PC-9 (cell line): ENCODE measurements at regions not wholly inside any gene's neighbourhood (a gene's known extent, or its start where the extent isn't known, plus 50 kb on each side); places are given as distances from the start of the nearest gene placed in this dataset.

ENCODE experiments used
- BruUV-seq: library from RNA; stranded (reverse); fragments of 400-500 nt; replicated peaks from 2 replicates; lab custom pipeline; 2021; lab: Mats Ljungman, UMichigan
- CTCF ChIA-PET: fragments of 300-600 bp; sonication (Branson Sonifier 250); formaldehyde crosslinking; loops from one replicate; lab custom pipeline; 2022; ENCODE audit warnings: antibody characterized with exemption; lab: Charles Lee
- POLR2A ChIA-PET: fragments of 300-600 bp; sonication (Branson Sonifier 250); formaldehyde crosslinking; loops from one replicate; lab custom pipeline; 2022; ENCODE audit warnings: antibody characterized with exemption; ENCODE audit not compliant: unreplicated experiment; lab: Charles Lee
- DNase-seq, 2 experiments: peaks; one replicate each; pipeline versions ENCODE4 v3.0.0 to v3.0.0-alpha.2; 2015 to 2022; ENCODE audit warnings: mixed read lengths in 1 of 2
- H2AFZ ChIP-seq: fragments of 200-600 bp; sonication (generic); 2 replicates; pipeline ENCODE4 v1.8.1; 2017; ENCODE audit warnings: antibody characterized with exemption
- H3F3A ChIP-seq: fragments of 200-600 bp; sonication (generic); 2 replicates; pipeline ENCODE4 v1.8.1; 2017; ENCODE audit warnings: antibody characterized with exemption, mild to moderate bottlenecking, low read depth; ENCODE audit not compliant: insufficient read depth
- H3K27ac ChIP-seq: fragments of 200-600 bp; sonication (generic); 2 replicates; pipeline ENCODE4 v1.6.1; 2016; ENCODE audit warnings: mixed run types
- H3K27me3 ChIP-seq: fragments of 200-600 bp; sonication (generic); 2 replicates; pipeline ENCODE4 v1.6.1; 2016; ENCODE audit warnings: low read depth, mixed run types; ENCODE audit not compliant: insufficient read depth
- H3K36me3 ChIP-seq: fragments of 200-600 bp; sonication (generic); 2 replicates; pipeline ENCODE4 v1.6.1; 2016; ENCODE audit warnings: low read depth, mixed run types
- H3K4me1 ChIP-seq: fragments of 200-600 bp; sonication (generic); replicated peaks from 2 replicates; pipeline ENCODE4 v1.6.1; 2016; ENCODE audit warnings: mixed run types; ENCODE audit not compliant: insufficient read depth
- H3K4me2 ChIP-seq: fragments of 200-600 bp; sonication (generic); 2 replicates; pipeline ENCODE4 v1.6.1; 2017; ENCODE audit warnings: mixed run types
- H3K4me3 ChIP-seq: fragments of 200-600 bp; sonication (generic); 2 replicates; pipeline ENCODE4 v1.6.1; 2016; ENCODE audit warnings: mixed run types
- H3K79me2 ChIP-seq: fragments of 200-600 bp; sonication (generic); 2 replicates; pipeline ENCODE4 v1.6.1; 2017; ENCODE audit warnings: low read depth, mixed run types
- H3K9me2 ChIP-seq: fragments of 200-600 bp; sonication (generic); 2 replicates; pipeline ENCODE4 v1.8.1; 2017; ENCODE audit warnings: mild to moderate bottlenecking; ENCODE audit not compliant: insufficient read depth
- H3K9me3 ChIP-seq: fragments of 200-600 bp; sonication (generic); 2 replicates; pipeline ENCODE4 v1.8.1; 2016; ENCODE audit warnings: low read depth; ENCODE audit not compliant: insufficient read depth
- H4K20me1 ChIP-seq: fragments of 200-600 bp; sonication (generic); 2 replicates; pipeline ENCODE4 v1.8.1; 2017; ENCODE audit not compliant: insufficient read depth
- EZH2 ChIP-seq: fragments of 200-600 bp; sonication (generic); IDR thresholded peaks from 2 replicates; pipeline ENCODE4 v1.8.0; 2017; ENCODE audit warnings: antibody characterized with exemption, low read depth
- intact Hi-C: fragments of 100-400 bp; cut with micrococcal nuclease; formaldehyde crosslinking; loops from one replicate; pipeline ENCODE4 v1.10.0; 2022; ENCODE audit not compliant: unreplicated experiment
- TF ChIP-seq, protein P1 (sequence below): fragments of 200-600 bp; sonication (generic); conservative IDR thresholded peaks from 2 replicates; pipeline ENCODE4 v1.6.1; 2017; ENCODE audit warnings: mixed run types, antibody characterized with exemption, mild to moderate bottlenecking, moderate library complexity

GRCh38 chr9:1698991-1699390 lies 316.2 kb upstream of the SMARCA2 start:
- Histone ChIP-seq H3K9me3 (no peaks in the 10 kb centered on the region), H3K9me2 (no peaks in the 10 kb centered on the region), H3K4me3 (no peak overlapping the region), H2AFZ (no peak overlapping the region), H4K20me1 (no peaks in the 10 kb centered on the region), H3F3A (no peaks in the 10 kb centered on the region), H3K79me2 (no peaks in the 10 kb centered on the region), H3K4me1 (no peaks in the 10 kb centered on the region), H3K36me3 (no peaks in the 10 kb centered on the region), H3K27ac (no peak overlapping the region), H3K4me2 (no peak overlapping the region), H3K27me3 (no peaks in the 10 kb centered on the region)
- POLR2A ChIA-PET, result no interaction called here
- CTCF ChIA-PET, result no interaction called here
- no peak for TF ChIP-seq EZH2
- TF ChIP-seq, protein P1, sequence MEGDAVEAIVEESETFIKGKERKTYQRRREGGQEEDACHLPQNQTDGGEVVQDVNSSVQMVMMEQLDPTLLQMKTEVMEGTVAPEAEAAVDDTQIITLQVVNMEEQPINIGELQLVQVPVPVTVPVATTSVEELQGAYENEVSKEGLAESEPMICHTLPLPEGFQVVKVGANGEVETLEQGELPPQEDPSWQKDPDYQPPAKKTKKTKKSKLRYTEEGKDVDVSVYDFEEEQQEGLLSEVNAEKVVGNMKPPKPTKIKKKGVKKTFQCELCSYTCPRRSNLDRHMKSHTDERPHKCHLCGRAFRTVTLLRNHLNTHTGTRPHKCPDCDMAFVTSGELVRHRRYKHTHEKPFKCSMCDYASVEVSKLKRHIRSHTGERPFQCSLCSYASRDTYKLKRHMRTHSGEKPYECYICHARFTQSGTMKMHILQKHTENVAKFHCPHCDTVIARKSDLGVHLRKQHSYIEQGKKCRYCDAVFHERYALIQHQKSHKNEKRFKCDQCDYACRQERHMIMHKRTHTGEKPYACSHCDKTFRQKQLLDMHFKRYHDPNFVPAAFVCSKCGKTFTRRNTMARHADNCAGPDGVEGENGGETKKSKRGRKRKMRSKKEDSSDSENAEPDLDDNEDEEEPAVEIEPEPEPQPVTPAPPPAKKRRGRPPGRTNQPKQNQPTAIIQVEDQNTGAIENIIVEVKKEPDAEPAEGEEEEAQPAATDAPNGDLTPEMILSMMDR, result no peak
- no peak for DNase-seq
- intact Hi-C loops, result no loop called here
- no TSS peak for BruUV-seq

DNA sequence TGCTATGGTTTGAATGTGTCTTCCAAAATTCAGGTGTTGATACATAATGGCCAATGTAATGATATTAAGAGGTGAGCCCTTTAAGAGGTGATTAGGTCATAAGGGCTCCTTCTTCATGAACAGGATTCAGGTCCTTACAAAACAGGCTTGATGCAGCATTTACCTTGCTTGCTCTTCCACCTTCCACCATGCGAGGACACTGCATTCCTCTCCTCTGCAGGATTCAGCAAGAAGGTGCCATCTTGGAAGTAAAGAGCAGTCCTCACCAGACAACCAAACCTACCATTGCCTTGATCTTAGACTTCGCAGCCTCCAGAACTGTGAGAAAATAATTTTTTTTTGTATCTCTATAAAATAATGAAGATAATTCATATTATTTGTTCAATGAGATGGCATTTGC lies 314.0 kb upstream of the SMARCA2 start:
- intact Hi-C loops, result no loop called here
- Histone ChIP-seq H3K4me3 (no peak overlapping the region), H4K20me1 (no peaks in the 10 kb centered on the region), H3K36me3 (no peaks in the 10 kb centered on the region), H2AFZ (no peak overlapping the region), H3F3A (no peaks in the 10 kb centered on the region), H3K4me1 (no peaks in the 10 kb centered on the region), H3K4me2 (no peak overlapping the region), H3K79me2 (no peaks in the 10 kb centered on the region), H3K27ac (no peak overlapping the region), H3K9me2 (no peaks in the 10 kb centered on the region), H3K9me3 (no peaks in the 10 kb centered on the region), H3K27me3 (no peaks in the 10 kb centered on the region)
- ChIA-PET CTCF (no interaction called here), POLR2A (no interaction called here)
- TF ChIP-seq EZH2, result no peak
- no peak for DNase-seq
- no TSS peak for BruUV-seq

- no peaks in the 10 kb centered on the region for H3K27me3 ChIP-seq
- intact Hi-C loops, result no loop called here
- POLR2A ChIA-PET, result no interaction called here
These were observed 312.4 kb upstream of the SMARCA2 start for GRCh38 chr9:1702701-1703100.

More at GRCh38 chr9:1702701-1703100, 312.4 kb upstream of the SMARCA2 start:
- Histone ChIP-seq H3K9me2 (no peaks in the 10 kb centered on the region), H3F3A (no peaks in the 10 kb centered on the region), H2AFZ (no peak overlapping the region), H3K36me3 (no peaks in the 10 kb centered on the region), H4K20me1 (no peaks in the 10 kb centered on the region), H3K4me1 (no peaks in the 10 kb centered on the region), H3K4me3 (no peak overlapping the region), H3K4me2 (no peak overlapping the region), H3K79me2 (no peaks in the 10 kb centered on the region), H3K27ac (no peak overlapping the region), H3K9me3 (no peaks in the 10 kb centered on the region)
- DNase-seq, result no peak
- no TSS peak for BruUV-seq
- CTCF ChIA-PET, result no interaction called here
- TF ChIP-seq, protein P1, result no peak
- TF ChIP-seq EZH2, result no peak
